Lower lobe of right lung (tissue), 2 donors: ENCODE measurements at regions not wholly inside any gene's neighbourhood (a gene's known extent, or its start where the extent isn't known, plus 50 kb on each side); places are given as distances from the start of the nearest gene placed in this dataset.

ENCODE experiments used
- ATAC-seq, 2 donors: fragments of 200-7000 bp; cut with Tn5 transposase; one replicate each; pipeline ENCODE4 v1.9.1; 2020 to 2022; ENCODE audit warnings: mild to moderate bottlenecking in 2 of 2, moderate library complexity in 2 of 2
- DNase-seq: peaks from one replicate; pipeline ENCODE4 v3.0.0-alpha.2; 2020
- H3K27ac ChIP-seq: fragments of 200-600 bp; one replicate; pipeline ENCODE4 v1.8.0; 2022
- H3K27me3 ChIP-seq: fragments of 200-600 bp; one replicate; pipeline ENCODE4 v1.8.0; 2022; ENCODE audit warnings: low read depth
- H3K36me3 ChIP-seq: fragments of 200-600 bp; one replicate; pipeline ENCODE4 v1.8.0; 2022; ENCODE audit warnings: mild to moderate bottlenecking
- H3K4me1 ChIP-seq: fragments of 200-600 bp; one replicate; pipeline ENCODE4 v1.8.0; 2022
- H3K4me3 ChIP-seq: fragments of 200-600 bp; one replicate; pipeline ENCODE4 v1.8.0; 2022; ENCODE audit warnings: mild to moderate bottlenecking
- H3K9me3 ChIP-seq: fragments of 200-600 bp; one replicate; pipeline ENCODE4 v1.8.0; 2022
- intact Hi-C: fragments of 100-400 bp; cut with DNase I; formaldehyde crosslinking; loops from one replicate; pipeline ENCODE4 v1.11.0; 2022
- TF ChIP-seq, protein P1 (sequence below): fragments of 200-600 bp; IDR thresholded peaks from one replicate; pipeline ENCODE4 v1.8.0; 2022; ENCODE audit warnings: antibody characterized with exemption, mild to moderate bottlenecking
- donor health status: DM: no; HTN: yes; CAD: no; lungs with severe emphysema.

DNA sequence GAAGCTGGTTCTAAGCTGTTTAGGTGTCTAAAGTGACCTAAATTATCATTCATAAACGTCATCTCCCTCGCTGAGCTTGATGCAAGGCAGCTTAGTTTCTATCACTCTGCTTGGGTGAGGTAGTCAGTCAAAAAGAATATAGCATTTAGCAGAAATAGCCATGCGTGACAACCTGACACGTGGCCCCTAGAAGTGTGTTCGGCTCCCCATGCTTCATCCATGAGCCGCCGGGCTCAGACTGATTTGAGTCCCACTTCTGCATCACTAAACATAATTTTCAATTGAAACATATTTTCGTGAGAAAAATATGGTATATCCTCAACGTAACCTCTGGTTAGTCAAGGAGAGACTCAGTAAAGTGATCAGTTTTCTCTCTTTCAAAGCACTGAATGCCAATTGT is 459.8 kb downstream of the IRS2 start:
- Histone ChIP-seq H3K36me3 (no peaks in the 10 kb centered on the region), H3K9me3 (no peaks in the 10 kb centered on the region), H3K27me3 (no peaks in the 10 kb centered on the region), H3K27ac (no peak overlapping the region), H3K4me1 (no peaks in the 10 kb centered on the region), H3K4me3 (no peak overlapping the region)
- intact Hi-C loops = no loop called here
- TF ChIP-seq, protein P1, sequence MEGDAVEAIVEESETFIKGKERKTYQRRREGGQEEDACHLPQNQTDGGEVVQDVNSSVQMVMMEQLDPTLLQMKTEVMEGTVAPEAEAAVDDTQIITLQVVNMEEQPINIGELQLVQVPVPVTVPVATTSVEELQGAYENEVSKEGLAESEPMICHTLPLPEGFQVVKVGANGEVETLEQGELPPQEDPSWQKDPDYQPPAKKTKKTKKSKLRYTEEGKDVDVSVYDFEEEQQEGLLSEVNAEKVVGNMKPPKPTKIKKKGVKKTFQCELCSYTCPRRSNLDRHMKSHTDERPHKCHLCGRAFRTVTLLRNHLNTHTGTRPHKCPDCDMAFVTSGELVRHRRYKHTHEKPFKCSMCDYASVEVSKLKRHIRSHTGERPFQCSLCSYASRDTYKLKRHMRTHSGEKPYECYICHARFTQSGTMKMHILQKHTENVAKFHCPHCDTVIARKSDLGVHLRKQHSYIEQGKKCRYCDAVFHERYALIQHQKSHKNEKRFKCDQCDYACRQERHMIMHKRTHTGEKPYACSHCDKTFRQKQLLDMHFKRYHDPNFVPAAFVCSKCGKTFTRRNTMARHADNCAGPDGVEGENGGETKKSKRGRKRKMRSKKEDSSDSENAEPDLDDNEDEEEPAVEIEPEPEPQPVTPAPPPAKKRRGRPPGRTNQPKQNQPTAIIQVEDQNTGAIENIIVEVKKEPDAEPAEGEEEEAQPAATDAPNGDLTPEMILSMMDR = no peak
- DNase-seq = no peak
- no peak for ATAC-seq

DNA sequence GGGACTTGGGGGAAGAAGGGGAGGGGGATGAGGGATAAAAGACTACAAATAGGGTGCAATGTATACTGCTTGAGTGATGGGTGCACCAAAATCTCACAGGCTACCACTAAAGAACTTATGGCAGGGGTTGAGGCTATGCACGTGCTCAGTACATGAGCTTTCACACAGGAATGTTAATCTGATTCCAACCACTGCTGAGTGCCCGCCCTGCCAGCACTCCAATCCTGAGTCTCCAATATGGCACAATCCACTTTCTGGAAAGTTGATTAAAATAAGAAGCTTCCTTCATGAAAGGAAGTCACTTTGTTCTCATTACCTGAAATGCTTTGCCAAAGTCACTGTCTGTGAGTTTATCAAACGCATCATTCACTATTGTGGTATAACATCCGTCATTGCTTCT is 463.0 kb downstream of the IRS2 start:
- no peaks in the 10 kb centered on the region for H3K27me3 ChIP-seq
- H3K4me3 ChIP-seq = no peak overlapping the region
- ATAC-seq (no peak), DNase-seq (no peak)
- intact Hi-C loops = no loop called here
- no peaks in the 10 kb centered on the region for H3K9me3 ChIP-seq
- no peaks in the 10 kb centered on the region for H3K36me3 ChIP-seq
- no peaks in the 10 kb centered on the region for H3K4me1 ChIP-seq
- no peak overlapping the region for H3K27ac ChIP-seq
- TF ChIP-seq, protein P1 = no peak

DNA sequence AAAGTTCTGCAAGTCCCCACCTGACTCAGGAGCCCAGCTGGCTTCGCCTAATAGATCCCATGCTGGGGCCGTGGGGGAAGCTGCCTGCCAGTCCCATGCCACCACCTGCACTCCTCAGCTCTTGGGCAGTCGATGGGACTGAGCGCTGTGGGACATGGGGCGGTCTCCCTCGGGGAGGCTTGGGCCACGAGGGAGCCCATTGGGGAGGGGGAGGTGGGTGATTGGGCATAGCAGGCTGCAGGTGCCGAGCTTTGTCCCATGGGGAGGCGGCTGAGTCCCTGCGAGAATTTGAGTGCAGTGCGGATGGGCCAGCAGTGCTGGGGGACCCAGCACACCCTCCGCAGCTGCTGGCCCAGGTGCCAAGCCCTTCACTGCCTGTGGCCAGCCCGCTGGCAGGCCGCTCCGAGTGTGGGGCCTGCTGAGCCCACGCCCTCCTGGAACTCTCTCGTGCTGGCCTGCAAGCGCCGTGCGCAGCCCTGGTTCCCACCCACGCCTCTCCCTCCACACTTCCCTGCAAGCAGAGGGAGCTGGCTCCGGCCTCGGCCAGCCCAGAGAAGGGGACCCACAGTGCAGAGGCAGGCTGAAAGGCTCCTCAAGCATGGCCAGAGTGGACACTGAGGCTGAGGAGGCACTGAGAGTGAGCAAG is 467.3 kb downstream of the IRS2 start:
- intact Hi-C loops = no loop called here
- TF ChIP-seq, protein P1 = no peak
- H3K4me3 ChIP-seq = no peak overlapping the region
- no peak for DNase-seq
- H3K4me1 ChIP-seq = no peaks in the 10 kb centered on the region
- H3K27ac ChIP-seq = no peak overlapping the region
- ATAC-seq = no peak
- no peaks in the 10 kb centered on the region for H3K9me3 ChIP-seq
- H3K27me3 ChIP-seq = no peaks in the 10 kb centered on the region
- no peaks in the 10 kb centered on the region for H3K36me3 ChIP-seq

DNA sequence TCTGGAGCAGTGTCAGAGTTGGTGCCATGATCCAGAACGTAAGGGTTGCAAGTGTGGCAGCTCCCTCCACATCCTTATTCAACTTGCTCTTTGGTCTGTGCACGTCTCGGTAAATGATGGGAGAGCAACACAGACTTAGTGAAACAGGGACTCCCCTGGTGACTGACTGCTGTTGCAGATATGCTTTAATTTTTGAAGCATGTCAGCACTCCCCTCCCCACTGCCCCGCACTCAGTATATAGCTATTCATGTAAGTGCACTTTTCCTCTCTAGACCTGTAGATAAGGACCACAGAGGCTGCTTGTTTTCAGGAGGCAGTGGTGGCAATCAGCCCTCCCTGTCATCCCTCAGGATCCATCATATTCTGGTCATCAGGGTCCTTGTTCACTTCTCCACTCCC is 470.9 kb downstream of the IRS2 start:
- Histone ChIP-seq H3K4me3 (no peak overlapping the region), H3K4me1 (no peaks in the 10 kb centered on the region), H3K27me3 (no peaks in the 10 kb centered on the region), H3K9me3 (no peaks in the 10 kb centered on the region), H3K36me3 (no peaks in the 10 kb centered on the region), H3K27ac (no peak overlapping the region)
- no peak for ATAC-seq
- intact Hi-C loops = no loop called here
- no peak for DNase-seq
- TF ChIP-seq, protein P1 = no peak

DNA sequence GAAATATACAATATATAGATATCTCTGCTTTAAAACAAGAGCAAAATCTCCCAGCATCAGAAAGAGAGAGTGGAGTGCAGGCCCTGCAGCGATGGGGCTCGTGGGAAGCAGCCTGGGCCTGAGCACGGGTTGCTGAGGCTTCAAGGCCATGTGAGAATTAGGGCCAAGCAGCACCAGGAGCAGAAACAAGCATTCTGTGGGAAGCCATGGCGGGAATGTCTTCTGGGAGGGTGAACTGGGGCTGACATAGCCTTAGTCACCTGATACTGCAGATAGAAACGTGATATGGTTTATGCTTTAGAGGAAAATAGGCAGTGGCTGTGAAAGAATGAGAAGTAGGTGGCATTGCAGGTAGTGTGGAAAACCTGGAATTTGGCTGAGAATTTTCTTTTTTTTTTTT is 472.3 kb downstream of the IRS2 start:
- Histone ChIP-seq H3K9me3 (no peaks in the 10 kb centered on the region), H3K4me1 (no peaks in the 10 kb centered on the region), H3K27me3 (no peaks in the 10 kb centered on the region), H3K27ac (no peak overlapping the region), H3K4me3 (no peak overlapping the region), H3K36me3 (no peaks in the 10 kb centered on the region)
- ATAC-seq (no peak), DNase-seq (no peak)
- TF ChIP-seq, protein P1 = no peak
- intact Hi-C loops = no loop called here
